Liver (tissue), 2 donors: ENCODE measurements at regions not wholly inside any gene's neighbourhood (a gene's known extent, or its start where the extent isn't known, plus 50 kb on each side); places are given as distances from the start of the nearest gene placed in this dataset.

ENCODE experiments used
- JUND ChIP-seq, 2 donors: IDR thresholded peaks; 2 replicates each; pipeline ENCODE4 v1.6.1; 2016; ENCODE audit warnings: antibody characterized with exemption in 2 of 2
- RXRA ChIP-seq, 2 donors: IDR thresholded peaks; 2 replicates each; pipeline ENCODE4 v1.6.1; 2017 to 2018; ENCODE audit warnings: antibody characterized with exemption in 2 of 2, mild to moderate bottlenecking in 1 of 2
- TF ChIP-seq, protein P1 (sequence below): IDR thresholded peaks from 2 replicates; pipeline ENCODE4 v1.6.1; 2016; ENCODE audit warnings: antibody characterized with exemption, mild to moderate bottlenecking
- donor health status: healthy.

DNA sequence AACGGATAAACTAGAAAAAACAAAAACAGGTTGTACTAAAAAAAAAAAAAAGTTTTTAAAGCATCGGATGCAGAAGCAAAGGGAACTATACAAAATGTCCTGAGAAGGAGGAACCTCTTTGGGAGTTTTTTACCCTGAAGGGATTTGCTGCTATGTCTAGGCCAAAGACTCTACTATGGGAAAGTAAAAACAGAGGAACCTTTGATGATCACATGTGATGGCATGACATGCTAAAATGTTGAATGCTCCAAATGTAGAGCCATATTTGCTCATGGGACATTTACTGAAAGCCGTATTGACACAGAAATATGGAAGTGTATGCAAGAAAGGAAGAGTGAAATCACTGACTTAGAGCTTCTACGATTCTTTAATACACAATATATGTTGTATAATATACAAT lies 992.0 kb upstream of the ZEB2 start:
- TF ChIP-seq RXRA (IDR thresholded peaks at IDR 0.05) (no peak), JUND (IDR thresholded peaks at IDR 0.05) (no peak)
- TF ChIP-seq, protein P1, sequence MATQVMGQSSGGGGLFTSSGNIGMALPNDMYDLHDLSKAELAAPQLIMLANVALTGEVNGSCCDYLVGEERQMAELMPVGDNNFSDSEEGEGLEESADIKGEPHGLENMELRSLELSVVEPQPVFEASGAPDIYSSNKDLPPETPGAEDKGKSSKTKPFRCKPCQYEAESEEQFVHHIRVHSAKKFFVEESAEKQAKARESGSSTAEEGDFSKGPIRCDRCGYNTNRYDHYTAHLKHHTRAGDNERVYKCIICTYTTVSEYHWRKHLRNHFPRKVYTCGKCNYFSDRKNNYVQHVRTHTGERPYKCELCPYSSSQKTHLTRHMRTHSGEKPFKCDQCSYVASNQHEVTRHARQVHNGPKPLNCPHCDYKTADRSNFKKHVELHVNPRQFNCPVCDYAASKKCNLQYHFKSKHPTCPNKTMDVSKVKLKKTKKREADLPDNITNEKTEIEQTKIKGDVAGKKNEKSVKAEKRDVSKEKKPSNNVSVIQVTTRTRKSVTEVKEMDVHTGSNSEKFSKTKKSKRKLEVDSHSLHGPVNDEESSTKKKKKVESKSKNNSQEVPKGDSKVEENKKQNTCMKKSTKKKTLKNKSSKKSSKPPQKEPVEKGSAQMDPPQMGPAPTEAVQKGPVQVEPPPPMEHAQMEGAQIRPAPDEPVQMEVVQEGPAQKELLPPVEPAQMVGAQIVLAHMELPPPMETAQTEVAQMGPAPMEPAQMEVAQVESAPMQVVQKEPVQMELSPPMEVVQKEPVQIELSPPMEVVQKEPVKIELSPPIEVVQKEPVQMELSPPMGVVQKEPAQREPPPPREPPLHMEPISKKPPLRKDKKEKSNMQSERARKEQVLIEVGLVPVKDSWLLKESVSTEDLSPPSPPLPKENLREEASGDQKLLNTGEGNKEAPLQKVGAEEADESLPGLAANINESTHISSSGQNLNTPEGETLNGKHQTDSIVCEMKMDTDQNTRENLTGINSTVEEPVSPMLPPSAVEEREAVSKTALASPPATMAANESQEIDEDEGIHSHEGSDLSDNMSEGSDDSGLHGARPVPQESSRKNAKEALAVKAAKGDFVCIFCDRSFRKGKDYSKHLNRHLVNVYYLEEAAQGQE = no peak
